Thyroid gland (tissue), 4 donors: ENCODE measurements at regions not wholly inside any gene's neighbourhood (a gene's known extent, or its start where the extent isn't known, plus 50 kb on each side); places are given as distances from the start of the nearest gene placed in this dataset.

ENCODE experiments used
- POLR2A ChIP-seq, 2 donors: fragments of 450-650 bp; IDR thresholded peaks; one replicate each; pipeline ENCODE4 v1.6.1; 2017; ENCODE audit warnings: antibody characterized with exemption in 2 of 2, mild to moderate bottlenecking in 2 of 2, moderate library complexity in 1 of 2
- TF ChIP-seq, protein P1 (sequence below), 6 experiments: fragments of 200-600 bp in 3 of 6; fragments of 450-650 bp in 3 of 6; sonication (generic) in 3 of 6; IDR thresholded peaks; one replicate each; pipeline ENCODE4 v1.5.1; 2016 to 2019; ENCODE audit warnings: antibody characterized with exemption in 6 of 6, mild to moderate bottlenecking in 2 of 6, inconsistent platforms in 1 of 6, moderate library complexity in 1 of 6

DNA sequence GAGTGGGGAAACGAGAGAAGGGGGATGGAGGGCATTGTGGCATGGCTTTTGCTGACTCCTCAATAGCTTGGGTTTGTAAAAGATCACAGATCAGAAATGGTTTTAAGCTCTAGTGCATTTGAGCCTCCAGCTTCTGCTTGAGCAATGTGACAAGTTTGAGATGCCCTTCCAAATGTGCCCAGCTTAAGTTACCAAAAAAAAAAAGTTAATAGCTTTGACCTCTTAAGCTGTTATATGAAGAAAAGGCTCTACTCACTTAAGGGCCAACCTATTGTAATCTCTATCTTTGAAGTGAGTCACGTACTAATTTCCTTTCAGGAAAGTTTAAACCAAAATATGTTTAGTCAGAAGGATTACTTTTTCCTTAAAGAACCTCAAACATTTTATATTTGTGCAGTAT, 428.8 kb upstream of the ACTBL2 start:
- TF ChIP-seq, protein P1, sequence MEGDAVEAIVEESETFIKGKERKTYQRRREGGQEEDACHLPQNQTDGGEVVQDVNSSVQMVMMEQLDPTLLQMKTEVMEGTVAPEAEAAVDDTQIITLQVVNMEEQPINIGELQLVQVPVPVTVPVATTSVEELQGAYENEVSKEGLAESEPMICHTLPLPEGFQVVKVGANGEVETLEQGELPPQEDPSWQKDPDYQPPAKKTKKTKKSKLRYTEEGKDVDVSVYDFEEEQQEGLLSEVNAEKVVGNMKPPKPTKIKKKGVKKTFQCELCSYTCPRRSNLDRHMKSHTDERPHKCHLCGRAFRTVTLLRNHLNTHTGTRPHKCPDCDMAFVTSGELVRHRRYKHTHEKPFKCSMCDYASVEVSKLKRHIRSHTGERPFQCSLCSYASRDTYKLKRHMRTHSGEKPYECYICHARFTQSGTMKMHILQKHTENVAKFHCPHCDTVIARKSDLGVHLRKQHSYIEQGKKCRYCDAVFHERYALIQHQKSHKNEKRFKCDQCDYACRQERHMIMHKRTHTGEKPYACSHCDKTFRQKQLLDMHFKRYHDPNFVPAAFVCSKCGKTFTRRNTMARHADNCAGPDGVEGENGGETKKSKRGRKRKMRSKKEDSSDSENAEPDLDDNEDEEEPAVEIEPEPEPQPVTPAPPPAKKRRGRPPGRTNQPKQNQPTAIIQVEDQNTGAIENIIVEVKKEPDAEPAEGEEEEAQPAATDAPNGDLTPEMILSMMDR (IDR thresholded peaks at IDR 0.05): no peak
- TF ChIP-seq POLR2A (IDR thresholded peaks at IDR 0.05): no peak
